ENCODE measurements at regions not wholly inside any gene's neighbourhood (a gene's known extent, or its start where the extent isn't known, plus 50 kb on each side); places are given as distances from the start of the nearest gene placed in this dataset.

DNA sequence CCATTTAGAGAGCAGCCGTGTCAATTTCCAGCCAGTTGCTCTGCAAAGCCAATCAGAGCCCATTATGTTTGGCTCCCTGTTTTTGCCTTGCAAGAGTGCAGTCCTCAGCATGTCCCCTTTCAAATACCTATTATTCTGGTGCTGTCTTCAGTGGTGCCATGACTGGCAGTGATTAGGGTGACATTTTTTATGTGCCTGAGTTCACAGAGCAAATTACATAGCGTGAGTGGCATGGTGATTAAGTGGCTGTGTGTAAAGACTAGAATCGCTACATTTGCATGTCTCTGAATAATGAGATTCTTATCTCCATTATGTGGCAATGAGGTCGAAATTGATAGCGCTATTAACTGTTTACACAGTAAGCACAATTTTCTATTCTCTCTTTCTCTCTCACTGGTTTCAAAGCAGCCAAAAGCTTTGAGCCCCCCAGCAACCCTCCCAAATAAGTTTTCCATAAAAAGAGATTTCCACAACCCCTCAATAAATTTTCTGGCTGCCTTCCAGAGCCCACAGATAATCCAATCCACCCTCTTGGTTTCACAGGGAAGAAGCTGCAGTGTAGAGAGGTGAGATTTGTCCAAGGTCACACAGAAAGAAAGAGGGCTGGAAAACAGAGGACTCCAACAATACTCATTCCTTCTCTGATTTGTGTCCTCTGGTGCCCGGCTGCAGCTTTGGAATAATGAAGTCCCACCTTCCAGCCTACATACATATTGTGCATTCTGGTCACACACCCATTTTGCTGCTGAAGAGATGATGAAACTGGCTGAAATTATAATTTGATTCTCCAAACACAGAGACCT, 58.8 kb upstream of the NUDT4 start:
- DNase-seq (ENCODE audit: insufficient read length, low spot score) (no peak), FAIRE-seq (no peak)
- TF ChIP-seq POLR2A (IDR thresholded peaks at IDR 0.05; ENCODE audit: low read depth, low read length): no peak

DNA sequence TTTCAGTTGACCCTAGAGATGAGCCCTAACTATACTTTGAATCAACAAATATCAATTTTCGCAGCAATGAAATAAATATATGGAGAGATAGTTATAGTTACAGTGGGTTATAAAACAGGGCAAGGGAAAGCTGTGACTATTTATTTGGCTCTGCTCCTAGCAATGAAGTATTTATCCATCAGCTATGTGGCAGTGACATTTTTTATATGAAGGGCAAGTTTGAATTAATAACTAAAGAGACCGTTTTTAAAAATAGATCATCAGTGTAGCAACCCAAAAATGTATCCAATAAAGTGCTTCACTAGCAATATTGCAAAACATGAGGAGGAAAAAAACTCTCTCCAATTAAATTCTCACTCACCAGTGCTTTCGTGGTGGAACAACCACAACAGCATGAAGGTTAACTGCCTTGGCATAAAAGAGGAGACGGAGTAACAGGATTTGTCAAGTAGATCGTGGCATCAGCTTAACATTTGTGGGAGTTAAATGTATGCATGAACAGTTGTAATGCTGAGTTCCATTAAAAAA, 58.1 kb upstream of the NUDT4 start:
- TF ChIP-seq POLR2A (IDR thresholded peaks at IDR 0.05; ENCODE audit: low read depth, low read length): no peak
- no peak for DNase-seq (ENCODE audit: insufficient read length, low spot score)
- no peak for FAIRE-seq

DNA sequence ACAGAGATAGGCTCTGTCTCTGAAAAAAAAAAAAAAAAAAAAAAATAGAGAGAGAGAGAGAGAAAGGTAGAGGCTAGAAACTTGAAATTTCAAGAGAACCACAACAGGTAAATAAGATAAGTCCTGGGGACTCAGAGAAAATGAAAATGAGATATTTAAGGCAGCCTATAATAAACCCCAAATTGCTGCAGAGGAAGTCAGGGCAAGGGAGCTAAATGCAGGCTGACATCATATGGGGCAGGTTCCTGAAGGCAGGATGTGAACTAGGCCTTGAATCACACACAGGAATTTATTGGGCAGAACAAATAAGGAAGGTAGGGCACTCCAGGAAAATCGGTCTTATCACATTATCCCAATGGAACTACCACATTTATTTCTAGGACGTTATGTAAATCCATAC, 54.9 kb upstream of the NUDT4 start:
- no peak for TF ChIP-seq POLR2A (IDR thresholded peaks at IDR 0.05; ENCODE audit: low read depth, low read length)
- DNase-seq (ENCODE audit: insufficient read length, low spot score) (peak; percentile 52), FAIRE-seq (no peak)

DNA sequence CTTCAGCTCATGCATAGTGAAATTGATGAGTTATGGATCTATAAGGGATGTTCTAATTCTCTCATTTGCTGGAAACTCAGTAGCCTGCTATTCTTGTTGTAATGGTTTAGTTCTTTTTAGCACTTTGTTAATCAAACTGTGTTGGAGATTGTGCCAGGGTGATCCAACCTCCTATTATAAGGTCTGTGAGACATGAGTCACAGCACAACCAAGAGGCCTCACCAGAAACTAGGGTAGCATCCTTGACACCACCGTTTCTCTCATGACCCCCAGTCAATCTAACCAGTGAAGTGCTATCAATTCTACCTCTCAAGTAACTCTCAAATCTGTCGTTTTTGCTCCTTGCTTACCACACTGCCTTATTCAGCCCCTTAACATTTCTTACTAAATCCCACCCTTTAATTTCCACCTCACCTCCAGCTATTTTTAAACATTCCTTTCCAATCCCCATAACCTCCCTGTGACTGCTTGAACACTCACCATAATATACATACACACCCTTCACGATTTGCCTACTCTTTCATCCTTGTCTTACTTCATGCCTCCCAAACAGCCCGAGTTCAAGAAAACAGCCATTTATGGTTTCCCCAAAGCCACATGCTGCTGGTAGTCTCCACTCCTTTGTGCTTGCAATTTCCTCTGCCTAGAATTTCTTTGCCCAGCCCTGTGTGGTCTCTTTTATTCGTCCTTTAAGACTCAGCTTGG, 53.9 kb upstream of the NUDT4 start:
- DNase-seq (ENCODE audit: insufficient read length, low spot score): no peak
- no peak for TF ChIP-seq POLR2A (IDR thresholded peaks at IDR 0.05; ENCODE audit: low read depth, low read length)
- FAIRE-seq: peak; percentile 77

DNA sequence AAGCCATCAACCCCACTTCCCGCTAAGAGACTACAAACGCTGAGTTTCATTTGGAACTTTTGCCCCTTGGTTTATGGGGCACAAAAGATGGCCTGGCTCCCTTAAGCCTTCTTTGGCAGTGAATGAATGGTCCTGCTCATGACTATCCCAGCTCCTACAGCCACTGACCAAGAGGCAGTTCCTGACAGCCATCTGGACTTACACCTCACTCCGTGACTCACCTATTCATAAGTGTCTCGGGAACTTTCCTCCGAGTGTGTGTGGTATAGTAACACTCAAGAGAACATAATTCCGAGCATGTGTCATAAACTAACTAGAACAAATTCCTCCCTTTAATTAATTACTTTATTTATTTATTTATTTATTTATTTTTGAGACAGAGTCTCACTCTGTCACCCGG, 51.9 kb upstream of the NUDT4 start:
- TF ChIP-seq POLR2A (IDR thresholded peaks at IDR 0.05; ENCODE audit: low read depth, low read length): no peak
- FAIRE-seq: peak; percentile 92
- peak; percentile 75 for DNase-seq (ENCODE audit: insufficient read length, low spot score)

Measured in H54 (cell line).